A673 (cell line): ENCODE measurements at regions not wholly inside any gene's neighbourhood (a gene's known extent, or its start where the extent isn't known, plus 50 kb on each side); places are given as distances from the start of the nearest gene placed in this dataset.

ENCODE experiments used
- BruUV-seq: library from RNA; stranded (reverse); fragments of 400-500 nt; replicated peaks from 2 replicates; lab custom pipeline; 2021; lab: Mats Ljungman, UMichigan
- CTCF ChIA-PET: fragments of 300-600 bp; sonication (Branson Sonifier 250); formaldehyde crosslinking; loops from one replicate; lab custom pipeline; 2022; ENCODE audit warnings: antibody characterized with exemption; lab: Charles Lee
- POLR2A ChIA-PET: fragments of 300-600 bp; sonication (Branson Sonifier 250); formaldehyde crosslinking; loops from one replicate; lab custom pipeline; 2022; ENCODE audit warnings: antibody characterized with exemption; ENCODE audit not compliant: low non-redundant PET; lab: Charles Lee
- DNase-seq: peaks from one replicate; pipeline ENCODE4 v3.0.0-alpha.2; 2015; ENCODE audit warnings: low spot score
- H3K27ac ChIP-seq: fragments of 200-600 bp; sonication (generic); 2 replicates; pipeline ENCODE4 v1.5.1; 2016; ENCODE audit warnings: mixed run types, low read depth, mild to moderate bottlenecking, mixed read lengths, antibody characterized with exemption, low read length; ENCODE audit not compliant: poor library complexity, severe bottlenecking
- H3K27me3 ChIP-seq: fragments of 200-600 bp; sonication (generic); replicated peaks from 2 replicates; pipeline ENCODE4 v1.6.1; 2017; ENCODE audit warnings: mixed run types, low read depth, mild to moderate bottlenecking, mixed read lengths, antibody characterized with exemption, low read length; ENCODE audit not compliant: insufficient read depth, poor library complexity
- H3K36me3 ChIP-seq: fragments of 200-600 bp; sonication (generic); 2 replicates; pipeline ENCODE4 v1.6.1; 2016; ENCODE audit warnings: mixed run types, mild to moderate bottlenecking, mixed read lengths, antibody characterized with exemption, low read length; ENCODE audit not compliant: insufficient read depth, poor library complexity, severe bottlenecking
- H3K4me1 ChIP-seq: fragments of 200-600 bp; sonication (generic); 2 replicates; pipeline ENCODE4 v1.6.1; 2017; ENCODE audit warnings: mixed run types, mild to moderate bottlenecking, mixed read lengths, antibody characterized with exemption, low read length; ENCODE audit not compliant: insufficient read depth, poor library complexity, severe bottlenecking
- H3K4me3 ChIP-seq: fragments of 200-600 bp; sonication (generic); 2 replicates; pipeline ENCODE4 v1.5.1; 2016; ENCODE audit warnings: low read depth, mixed run types, mild to moderate bottlenecking, mixed read lengths, low read length; ENCODE audit not compliant: poor library complexity, severe bottlenecking
- H3K9me3 ChIP-seq: fragments of 200-600 bp; sonication (generic); 2 replicates; pipeline ENCODE4 v1.6.1; 2016; ENCODE audit warnings: mixed run types, low read depth, mild to moderate bottlenecking, mixed read lengths, antibody characterized with exemption, low read length; ENCODE audit not compliant: poor library complexity, severe bottlenecking
- CTCF ChIP-seq: fragments of 300-800, 200-600 bp; sonication (generic); conservative IDR thresholded peaks from 2 replicates; pipeline ENCODE4 v1.5.1; 2017; ENCODE audit warnings: low read depth, mild to moderate bottlenecking, antibody characterized with exemption, low read length, moderate library complexity, mixed read lengths
- EZH2 ChIP-seq: fragments of 200-600 bp; sonication (generic); IDR thresholded peaks from 2 replicates; pipeline ENCODE4 v1.6.1; 2017; ENCODE audit warnings: borderline replicate concordance, low read depth, mild to moderate bottlenecking, mixed read lengths, antibody characterized with exemption, low read length; ENCODE audit not compliant: poor library complexity, severe bottlenecking
- intact Hi-C: fragments of 100-400 bp; cut with micrococcal nuclease; formaldehyde crosslinking; loops from one replicate; pipeline ENCODE4 v1.10.0; 2022; ENCODE audit not compliant: unreplicated experiment

DNA sequence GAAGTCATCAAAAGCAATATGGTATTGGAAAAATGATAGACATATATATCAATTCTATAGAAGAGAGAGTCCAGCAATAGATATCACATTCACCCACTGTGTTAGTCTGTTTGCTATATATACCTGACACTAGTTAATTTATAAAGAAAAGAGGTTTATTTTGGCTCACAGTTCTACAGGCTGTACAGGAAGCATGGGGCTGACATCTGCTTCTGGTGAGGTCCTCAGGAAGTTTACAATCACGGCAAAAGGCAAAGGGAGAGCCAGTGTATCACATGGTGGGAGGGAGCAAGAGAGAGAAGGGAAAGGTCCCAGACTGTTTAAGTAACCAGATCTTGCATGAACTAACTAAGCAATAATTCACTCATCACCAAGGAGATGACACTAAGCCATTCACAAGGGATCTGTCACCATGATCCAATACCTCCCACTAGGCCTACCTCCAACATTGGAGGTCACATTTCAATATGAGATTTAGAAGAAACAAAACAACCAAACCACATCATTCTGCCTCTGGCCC, 470.6 kb downstream of the METTL4 start:
- ChIA-PET POLR2A (no interaction called here), CTCF (no interaction called here)
- H3K27ac ChIP-seq: no peak overlapping the region
- no peak for TF ChIP-seq EZH2
- no peak for TF ChIP-seq CTCF
- H3K9me3 ChIP-seq: no peaks in the 10 kb centered on the region
- H3K4me3 ChIP-seq: no peak overlapping the region
- BruUV-seq: no TSS peak
- no peaks in the 10 kb centered on the region for H3K36me3 ChIP-seq
- intact Hi-C loops: no loop called here
- peaks cover 3% of the 10 kb centered on the region for H3K27me3 ChIP-seq
- DNase-seq: no peak
- no peaks in the 10 kb centered on the region for H3K4me1 ChIP-seq

DNA sequence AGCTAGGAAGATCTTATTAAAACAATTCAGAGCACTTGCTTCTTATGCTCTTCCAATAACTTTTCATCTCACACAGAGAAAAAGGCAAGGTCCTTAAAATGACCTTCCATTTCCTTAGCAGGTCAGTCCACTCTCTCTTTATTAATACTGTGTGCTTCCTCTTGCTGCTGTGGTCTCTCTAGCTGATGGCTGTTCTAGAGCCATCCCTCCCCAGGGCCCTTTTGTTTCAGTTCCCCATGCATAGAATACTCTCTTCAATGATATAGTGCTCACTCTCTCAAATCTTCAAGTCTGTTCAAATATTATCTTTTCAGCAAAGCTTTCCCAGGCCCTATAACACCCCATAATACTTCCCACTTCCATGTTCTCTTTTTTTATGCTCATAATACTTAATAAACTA, 469.3 kb downstream of the METTL4 start:
- ChIA-PET CTCF (no interaction called here), POLR2A (no interaction called here)
- H3K36me3 ChIP-seq: no peaks in the 10 kb centered on the region
- no peaks in the 10 kb centered on the region for H3K9me3 ChIP-seq
- no TSS peak for BruUV-seq
- no peak overlapping the region for H3K27ac ChIP-seq
- no peak for TF ChIP-seq CTCF
- intact Hi-C loops: no loop called here
- DNase-seq: no peak
- no peaks in the 10 kb centered on the region for H3K4me1 ChIP-seq
- H3K4me3 ChIP-seq: no peak overlapping the region
- peaks cover 3% of the 10 kb centered on the region for H3K27me3 ChIP-seq

GRCh38 chr18:2103299-2103698, 468.0 kb downstream of the METTL4 start:
- CTCF ChIA-PET: no interaction called here
- H3K27me3 ChIP-seq: no peaks in the 10 kb centered on the region
- POLR2A ChIA-PET: no interaction called here
- H3K27ac ChIP-seq: no peak overlapping the region
- no peaks in the 10 kb centered on the region for H3K9me3 ChIP-seq
- H3K4me1 ChIP-seq: no peaks in the 10 kb centered on the region
- TF ChIP-seq EZH2 (no peak), CTCF (no peak)
- H3K36me3 ChIP-seq: no peaks in the 10 kb centered on the region
- intact Hi-C loops: no loop called here
- no peak overlapping the region for H3K4me3 ChIP-seq
- no TSS peak for BruUV-seq
- DNase-seq: no peak
